Stimulated activated CD8-positive, alpha-beta memory T cell treated with anti-CD3 and anti-CD28 coated beads, Interleukin-7, amount 100 ng/mL, for 48 hours (primary cell): ENCODE measurements at regions not wholly inside any gene's neighbourhood (a gene's known extent, or its start where the extent isn't known, plus 50 kb on each side); places are given as distances from the start of the nearest gene placed in this dataset.
"Not testable (repeated sequence)": the region's sequence is repeated elsewhere in the genome, so short reads cannot be mapped to it uniquely, and the experiment has no call there.

ENCODE experiments used
- DNase-seq, 2 donors: peaks; one replicate each; pipeline ENCODE4 v3.0.0-alpha.2; 2020; ENCODE audit warnings: low read depth in 1 of 2; ENCODE audit errors: extremely low read depth in 1 of 2

- not testable (repeated sequence) for DNase-seq
These were observed 359.8 kb downstream of the FOXD4L6 start for GRCh38 chr9:40768646-40769198.

GRCh38 chr9:40768178-40768577 lies 360.3 kb downstream of the FOXD4L6 start:
- DNase-seq, result not testable (repeated sequence)

DNA sequence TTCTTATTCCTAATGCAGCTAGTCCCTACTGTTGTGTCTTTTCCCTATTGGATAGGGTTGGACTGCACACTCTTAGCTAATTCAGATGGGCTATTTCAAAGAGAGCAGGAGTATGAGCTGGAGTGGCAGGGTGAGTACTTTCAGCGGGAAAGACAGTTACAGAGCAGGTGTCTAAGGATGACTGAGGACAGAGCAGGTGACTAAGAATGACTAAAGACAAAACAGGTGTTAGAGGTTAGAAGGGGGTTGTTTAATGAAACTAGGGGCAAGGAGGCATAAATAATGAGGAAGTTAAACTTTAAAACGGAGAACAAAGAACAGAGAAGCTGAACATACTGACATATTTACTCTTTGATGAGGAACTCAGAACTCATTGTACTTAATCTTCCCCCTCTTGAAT lies 373.5 kb downstream of the FOXD4L6 start:
- not testable (repeated sequence) for DNase-seq

DNA sequence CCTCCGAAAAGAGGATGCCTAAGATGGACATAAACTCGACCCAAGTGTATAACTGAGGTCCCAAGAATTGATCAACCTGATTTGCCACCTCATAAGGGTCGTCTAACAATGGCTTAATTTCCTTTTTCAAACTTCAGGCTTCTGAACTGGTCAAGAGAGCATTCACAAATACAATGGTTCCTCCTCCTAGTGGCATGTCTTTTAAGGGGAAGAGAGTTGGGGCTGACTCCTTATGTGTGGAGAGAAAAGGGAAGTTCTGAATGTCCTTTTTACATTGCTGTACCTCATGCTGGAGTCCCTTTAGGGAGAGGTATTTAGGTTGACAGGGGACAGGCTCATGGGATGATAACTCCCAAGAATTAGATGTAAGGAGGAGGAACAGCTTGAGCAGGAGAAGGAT lies 375.2 kb downstream of the FOXD4L6 start:
- DNase-seq, result not testable (repeated sequence)

DNA sequence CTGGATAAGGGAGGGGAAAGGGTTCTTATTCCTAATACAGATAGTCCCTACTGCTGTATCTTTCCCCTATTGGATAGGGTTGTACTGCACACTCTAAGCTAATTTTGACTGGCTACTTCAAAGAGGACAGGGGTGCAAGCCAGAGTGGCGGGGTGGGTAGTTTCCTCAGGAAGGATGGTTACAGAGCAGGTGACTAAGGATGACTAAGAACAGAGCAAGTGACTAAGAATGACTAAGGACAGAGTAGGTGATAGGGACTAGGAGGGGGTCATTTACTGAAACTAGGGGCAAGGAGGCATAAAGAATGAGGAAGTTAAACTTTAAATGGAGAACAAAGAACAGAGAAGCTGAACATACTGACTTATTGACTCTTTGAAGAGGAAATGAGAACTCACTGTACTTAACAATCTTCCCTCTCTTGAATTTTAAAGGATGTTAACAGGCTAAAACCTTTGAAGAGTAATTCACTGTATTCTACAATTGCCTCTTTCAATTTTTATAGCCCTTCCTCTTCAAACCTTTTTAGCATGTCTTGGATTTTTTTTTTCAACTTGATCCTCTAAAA lies 381.5 kb downstream of the FOXD4L6 start:
- peak in 1 of 2 donors; percentile 0 for DNase-seq
